ENCODE measurements at regions not wholly inside any gene's neighbourhood (a gene's known extent, or its start where the extent isn't known, plus 50 kb on each side); places are given as distances from the start of the nearest gene placed in this dataset.
"Not testable (repeated sequence)": the region's sequence is repeated elsewhere in the genome, so short reads cannot be mapped to it uniquely, and the experiment has no call there.

GRCh38 chr14:106761886-106762816 lies 1235.8 kb downstream of the TMEM121 start:
- H2BK20ac ChIP-seq (ENCODE audit: low read length); H3K4me1 ChIP-seq (replicated peaks in 1 of 4; ENCODE audit: control insufficient read depth in 3 of 4, insufficient read depth in 4 of 4, low read length in 3 of 4); H3K36me3 ChIP-seq (ENCODE audit: control insufficient read depth in 2 of 4, insufficient read depth in 4 of 4, low read length in 3 of 4); H4K20me1 ChIP-seq (replicated peaks in 1 of 2; ENCODE audit: control insufficient read depth in 1 of 2, insufficient read depth in 2 of 2, low read length in 2 of 2); H3K18ac ChIP-seq (ENCODE audit: extremely low read depth, low read length); H3K79me1 ChIP-seq (ENCODE audit: low read depth, low read length); H3K23me2 ChIP-seq (ENCODE audit: low read depth, low read length); H2BK5ac ChIP-seq (ENCODE audit: low read depth, low read length); H3K27ac ChIP-seq (ENCODE audit: low read depth, low read length); H2AK5ac ChIP-seq (ENCODE audit: low read depth, low read length); POLR2A ChIA-PET (ENCODE audit: partially characterized antibody); H3K4me2 ChIP-seq (ENCODE audit: insufficient read depth in 1 of 2, low read depth in 2 of 2, low read length in 2 of 2); H3K4ac ChIP-seq (replicated peaks; ENCODE audit: insufficient read length, low read depth, low read length); H2BK15ac ChIP-seq (ENCODE audit: low read length); CTCF ChIA-PET (ENCODE audit: partially characterized antibody); H2BK12ac ChIP-seq (ENCODE audit: low read depth, low read length); H4K91ac ChIP-seq (replicated peaks; ENCODE audit: insufficient read length, low read length); H4K8ac ChIP-seq (ENCODE audit: extremely low read depth, insufficient read depth, low read length); FAIRE-seq; H3K23ac ChIP-seq (ENCODE audit: insufficient read length); H2BK120ac ChIP-seq (replicated peaks; ENCODE audit: low read depth, low read length); DNase-seq (ENCODE audit: low read depth in 1 of 2, low spot score in 2 of 2); H3K14ac ChIP-seq (ENCODE audit: insufficient read length); H3K27me3 ChIP-seq (replicated peaks in 1 of 4; ENCODE audit: control insufficient read depth in 3 of 4, extremely low read depth in 1 of 4, insufficient read depth in 3 of 4, low read length in 3 of 4); H2AFZ ChIP-seq (ENCODE audit: low read length); H3K79me2 ChIP-seq (ENCODE audit: control insufficient read depth in 1 of 2, insufficient read depth in 2 of 2, low read length in 2 of 2); H3K4me3 ChIP-seq (ENCODE audit: extremely low read depth in 1 of 4, insufficient read depth in 2 of 4, low read depth in 3 of 4, low read length in 4 of 4); H3K9ac ChIP-seq (replicated peaks in 1 of 4; ENCODE audit: extremely low read depth in 1 of 4, low read depth in 3 of 4, low read length in 3 of 4); H4K5ac ChIP-seq (ENCODE audit: insufficient read length, low read depth, low read length); H3K56ac ChIP-seq (replicated peaks; ENCODE audit: insufficient read length, low read depth, low read length): not testable (repeated sequence)
- H3K9me3 ChIP-seq (ENCODE audit: insufficient read depth in 2 of 2, low read depth in 1 of 2, low read length in 1 of 2) = peaks cover 4 to 28% of the 10 kb centered on the region in 2 experiments; a peak in 3 of 4 replicates
- 89% methylated on average over 4 of the region's 15 CpGs; no CpG with 5 or more reads in 1 of the 2 experiments for WGBS, 2 experiments (ENCODE audit: extremely low coverage in 1 of 2, insufficient coverage in 1 of 2, insufficient read length in 1 of 2, insufficient replicate concordance in 2 of 2, low coverage in 1 of 2, low lambda C conversion rate in 2 of 2, missing lambda C conversion rate in 1 of 2)

All from H1 (cell line).